HG02610 (cell line): ENCODE measurements at regions not wholly inside any gene's neighbourhood (a gene's known extent, or its start where the extent isn't known, plus 50 kb on each side); places are given as distances from the start of the nearest gene placed in this dataset.
"Not testable (repeated sequence)": the region's sequence is repeated elsewhere in the genome, so short reads cannot be mapped to it uniquely, and the experiment has no call there.

Source experiments
- ATAC-seq: cut with Tn5 transposase; IDR thresholded peaks from one replicate; pipeline ENCODE4 v1.9.1; 2021; ENCODE audit warnings: mild to moderate bottlenecking, moderate library complexity; ENCODE audit not compliant: unreplicated experiment

DNA sequence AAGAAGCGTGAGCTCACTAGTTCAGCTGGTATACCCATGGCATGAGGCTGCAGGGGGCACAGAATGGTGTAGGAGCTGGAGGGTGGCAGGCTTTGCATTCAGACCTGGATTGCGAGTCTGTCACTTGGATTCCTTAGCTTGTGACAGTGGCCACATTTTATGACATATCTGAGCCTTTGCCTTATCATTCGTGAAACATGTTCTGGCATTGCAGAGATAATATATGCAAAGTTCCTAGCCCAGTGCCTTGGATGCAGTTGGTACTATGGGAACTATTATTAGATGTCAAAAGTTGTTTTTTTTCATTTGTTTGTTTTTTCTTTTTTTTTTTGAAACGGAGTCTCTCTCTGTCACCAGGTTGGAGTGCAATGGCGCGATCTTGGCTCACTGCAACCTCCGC is 230.7 kb upstream of the PRDM1 start:
- ATAC-seq = no peak

- ATAC-seq = not testable (repeated sequence)
Measured at GRCh38 chr6:105853979-105854378, 232.2 kb upstream of the PRDM1 start.

GRCh38 chr6:105851606-105852005 is 234.5 kb upstream of the PRDM1 start:
- no peak for ATAC-seq

- ATAC-seq = no peak
Measured at GRCh38 chr6:105851113-105851580, 235.0 kb upstream of the PRDM1 start.

DNA sequence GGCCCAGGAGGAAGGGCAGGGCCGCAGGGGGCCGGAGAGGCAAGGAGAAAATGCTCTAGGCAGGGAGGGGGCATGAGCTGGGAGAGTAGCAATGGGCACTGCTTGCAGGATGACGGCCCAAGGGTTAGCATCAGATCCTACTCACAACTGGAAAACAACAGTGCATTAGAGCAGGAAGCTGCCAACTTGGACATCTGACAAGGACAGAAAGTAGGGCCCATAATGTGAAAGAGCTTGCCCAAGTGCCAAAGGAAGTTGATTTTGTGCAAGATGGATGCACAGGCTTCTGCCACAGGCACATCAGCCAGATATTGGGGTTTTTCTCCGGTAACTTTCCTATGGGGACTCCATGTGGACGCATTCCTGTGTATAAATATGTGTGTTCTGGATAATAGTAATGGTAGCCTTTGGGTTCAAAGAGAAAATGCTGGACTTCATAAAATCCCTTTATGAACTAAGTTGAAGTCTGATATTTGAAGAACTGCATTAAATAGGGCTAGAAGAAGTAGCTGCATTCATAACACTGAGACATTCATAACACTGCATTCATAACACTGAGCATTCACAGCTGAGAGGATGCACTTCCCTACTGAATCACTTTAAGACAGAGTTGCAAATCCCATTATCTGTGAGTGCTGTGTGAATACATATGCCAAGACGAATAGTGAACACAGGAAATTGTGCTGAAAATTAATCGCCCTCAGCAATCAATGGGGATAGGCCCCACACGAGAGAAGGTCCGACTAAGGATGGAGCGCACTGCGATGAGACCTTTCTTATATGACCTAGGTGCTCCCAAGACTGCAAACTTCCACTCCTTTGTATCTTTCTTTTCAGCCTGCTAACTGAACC is 235.6 kb upstream of the PRDM1 start:
- no peak for ATAC-seq

DNA sequence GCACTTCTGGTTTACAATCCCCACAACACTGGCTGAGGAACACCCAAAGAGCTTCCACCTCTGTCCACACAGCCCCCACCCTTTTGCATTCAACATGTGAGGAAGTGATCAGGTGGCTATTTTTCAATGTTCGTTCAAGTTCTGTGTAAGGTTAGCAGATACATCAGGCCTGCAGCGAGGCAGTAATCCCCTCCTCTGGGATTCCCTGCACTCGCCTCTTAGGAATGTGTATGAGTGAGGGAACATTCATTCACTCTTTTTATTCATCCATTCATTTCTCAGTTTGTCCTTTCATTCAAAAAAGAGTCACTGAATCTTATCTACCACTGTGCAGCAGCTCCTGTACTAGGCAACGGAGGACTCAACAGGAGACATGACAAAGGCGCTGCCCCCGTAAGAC is 236.4 kb upstream of the PRDM1 start:
- ATAC-seq = no peak

DNA sequence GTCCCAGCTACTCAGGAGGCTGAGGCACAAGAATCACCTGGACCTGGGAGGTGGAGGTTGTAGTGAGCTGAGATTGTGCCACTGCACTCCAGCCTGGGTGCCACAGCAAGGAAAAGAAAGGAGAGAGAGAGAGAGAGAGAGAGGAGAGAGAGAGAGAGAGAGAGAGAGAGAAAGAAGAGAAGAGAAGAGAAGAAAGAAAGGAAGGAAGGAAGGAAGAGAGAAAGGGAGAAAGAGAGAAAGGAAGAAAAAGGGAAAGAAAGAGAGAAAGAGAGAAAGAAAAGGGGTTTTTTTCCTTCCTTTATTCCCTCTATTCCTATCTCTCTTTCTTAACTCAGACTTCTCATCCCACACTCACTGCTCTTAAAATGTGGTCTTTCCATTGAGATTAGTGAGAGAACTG is 238.7 kb upstream of the PRDM1 start:
- no peak for ATAC-seq

DNA sequence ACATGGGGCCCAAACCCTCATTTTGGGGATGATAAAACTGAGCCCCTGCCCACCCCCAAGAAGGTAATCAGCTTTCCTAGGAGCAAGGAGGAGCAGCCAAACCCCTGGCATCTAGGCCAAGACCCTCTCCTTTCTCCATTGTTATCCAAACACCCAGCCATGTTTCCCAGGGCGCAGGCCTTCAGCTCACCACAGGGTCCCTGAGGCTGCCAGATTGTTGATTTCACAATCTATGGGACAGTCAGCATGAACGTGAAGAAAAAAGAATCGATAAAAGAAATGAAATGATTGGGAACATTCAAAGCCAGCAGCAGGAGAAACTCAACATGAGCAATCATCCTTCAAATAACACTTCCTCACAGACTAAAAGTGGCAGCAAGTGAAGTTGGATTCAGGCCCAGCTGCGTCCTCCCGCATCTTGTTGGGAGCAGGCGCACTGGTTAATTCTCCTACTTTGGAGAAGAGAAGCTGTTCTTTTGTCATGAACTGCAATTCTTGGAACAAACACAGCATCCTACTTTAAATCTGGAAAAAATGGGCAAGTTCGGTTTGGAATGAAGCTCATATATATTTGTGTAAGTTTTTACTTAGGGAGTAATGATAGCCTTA is 241.8 kb upstream of the PRDM1 start:
- ATAC-seq = no peak

GRCh38 chr6:105839266-105839665 is 246.9 kb upstream of the PRDM1 start:
- ATAC-seq = no peak

- no peak for ATAC-seq
Measured at GRCh38 chr6:105838171-105838570, 248.0 kb upstream of the PRDM1 start.

DNA sequence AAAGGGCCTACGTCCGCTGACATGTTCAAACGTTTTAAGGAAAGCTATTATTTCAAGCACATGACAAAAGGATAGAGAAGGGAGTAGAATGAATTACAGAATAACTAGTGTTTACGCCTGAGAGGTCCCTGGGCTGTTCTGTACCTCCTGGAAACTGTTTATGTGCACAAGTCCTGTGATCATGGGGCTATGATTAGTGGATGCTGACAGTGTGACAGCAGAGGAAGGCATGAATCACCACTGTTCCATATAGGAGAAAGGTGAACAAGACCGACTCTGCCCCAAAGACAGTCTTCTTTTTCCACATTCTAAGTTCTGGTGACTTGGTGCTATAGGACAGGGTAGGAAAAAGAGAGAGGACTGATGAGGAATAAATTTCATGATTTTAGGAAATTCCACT is 249.2 kb upstream of the PRDM1 start:
- no peak for ATAC-seq

DNA sequence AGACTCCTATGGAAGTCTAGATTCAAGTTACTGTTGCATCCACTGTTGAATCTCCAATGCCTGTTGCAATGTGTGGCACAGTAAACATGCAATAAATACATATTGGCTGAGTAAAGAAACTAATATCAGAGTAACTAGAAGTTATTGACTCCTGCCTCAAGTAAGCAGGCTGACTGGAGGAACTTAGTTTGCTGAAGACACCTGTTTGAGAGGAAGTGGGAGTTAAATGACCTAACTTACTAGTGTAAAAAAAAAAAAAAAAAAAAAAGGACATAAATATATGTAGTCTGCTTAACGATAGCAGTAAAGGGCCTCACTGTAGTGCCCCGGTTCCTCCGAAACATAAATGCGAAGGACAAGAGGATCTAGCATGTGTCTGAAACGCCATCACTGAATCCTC is 249.8 kb upstream of the PRDM1 start:
- no peak for ATAC-seq

- no peak for ATAC-seq
Measured at GRCh38 chr6:105835373-105835772, 250.8 kb upstream of the PRDM1 start.

DNA sequence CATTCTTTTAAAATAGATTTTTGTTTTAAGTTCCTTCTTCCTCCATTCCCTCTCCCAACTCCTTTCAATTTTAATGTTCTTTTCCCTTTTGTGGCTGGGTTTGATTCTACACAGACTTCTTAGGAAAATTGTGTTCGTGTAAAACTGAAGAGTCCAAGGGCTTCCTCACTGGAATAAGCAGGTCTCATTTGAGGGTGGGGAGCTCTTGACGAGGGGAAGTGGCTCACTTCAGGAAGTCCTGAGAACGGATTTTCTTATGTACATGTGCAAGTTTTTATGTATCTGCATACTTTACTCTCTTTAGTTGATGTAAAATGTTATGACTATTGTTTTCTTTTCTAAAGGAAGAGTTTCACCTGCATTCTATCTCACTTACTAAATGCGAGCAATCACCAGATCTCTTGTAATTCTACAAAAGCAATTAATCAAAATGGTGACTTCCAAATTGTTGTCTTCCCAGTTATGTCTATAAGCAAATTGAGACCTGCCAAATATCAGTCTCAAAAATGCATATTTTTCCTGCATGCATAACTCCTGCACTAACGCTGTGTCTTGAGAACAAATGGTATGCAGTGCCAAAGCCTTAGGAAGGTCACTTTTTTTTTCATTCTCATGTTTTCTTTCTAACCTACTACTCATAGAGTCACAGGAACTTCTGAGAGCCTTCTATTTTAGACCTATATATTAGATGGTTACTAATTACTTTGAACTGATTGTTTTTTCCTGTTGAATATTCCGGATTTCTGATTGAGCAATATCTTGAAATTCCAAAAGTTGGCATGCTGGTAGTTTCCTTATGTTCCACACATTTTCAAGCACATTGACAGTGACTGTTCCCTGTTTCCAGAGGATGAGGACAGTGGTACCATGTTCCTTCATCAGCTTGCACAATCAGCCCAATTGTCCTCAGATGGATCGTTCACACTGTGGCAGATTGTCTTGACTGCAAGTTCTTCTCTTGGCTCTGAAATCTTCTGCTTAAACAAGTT is 251.9 kb upstream of the PRDM1 start:
- no peak for ATAC-seq

DNA sequence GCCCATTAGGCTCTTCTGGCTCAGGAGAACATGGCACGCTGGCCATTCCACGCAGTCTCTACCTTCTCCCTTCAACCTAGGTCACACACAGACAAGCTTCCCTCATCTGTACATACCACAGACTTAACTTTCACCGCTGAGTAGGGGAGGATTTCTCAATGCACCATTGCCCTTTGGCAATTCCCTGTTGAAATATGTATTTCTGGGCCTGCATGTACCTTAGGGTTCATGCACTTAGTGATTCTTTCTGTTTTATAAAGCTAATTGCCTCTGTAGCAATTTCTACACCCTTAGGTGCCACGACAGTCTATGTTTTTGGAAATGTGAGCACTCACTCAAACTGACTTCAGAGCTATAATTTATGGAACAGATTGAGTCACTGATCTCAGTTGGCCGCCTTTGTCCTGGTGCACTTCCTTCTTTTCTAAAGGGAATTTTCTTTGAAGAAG is 253.8 kb upstream of the PRDM1 start:
- ATAC-seq = no peak

DNA sequence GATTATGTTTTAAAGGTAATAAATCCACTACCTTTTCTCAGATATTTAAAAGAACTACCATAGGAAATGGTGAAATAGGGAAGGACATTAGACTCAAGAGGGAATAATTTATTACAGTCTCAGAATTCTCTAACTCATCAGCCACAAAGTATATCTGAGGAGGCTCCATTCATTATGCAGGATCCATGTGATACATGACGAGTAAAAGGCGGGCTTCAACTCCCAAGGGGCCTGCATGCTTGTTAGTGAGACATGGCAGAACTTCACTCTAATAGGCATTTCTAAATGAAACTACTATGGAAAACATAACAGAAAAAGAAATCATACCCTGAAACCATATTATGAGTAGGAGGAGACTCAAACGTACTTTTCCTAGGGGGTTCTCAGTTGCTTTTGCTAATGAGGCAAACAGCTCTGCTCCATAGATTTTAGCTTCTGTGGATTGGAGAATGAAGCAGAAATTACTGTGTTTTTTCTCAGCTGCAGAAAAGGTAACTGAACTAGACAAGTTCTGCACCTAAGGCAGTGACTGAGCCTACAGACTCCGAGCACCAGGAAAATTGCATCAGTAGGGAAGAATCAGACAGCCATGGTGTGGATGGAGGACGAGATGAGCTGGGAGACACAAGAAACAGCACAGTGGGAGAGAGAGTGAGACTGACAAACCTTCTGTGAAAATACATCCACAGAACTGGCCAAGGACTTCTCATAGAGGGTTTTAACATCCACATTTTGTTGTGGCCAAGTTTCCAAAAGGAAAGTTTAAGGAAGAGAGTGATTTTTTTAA is 254.6 kb upstream of the PRDM1 start:
- ATAC-seq = no peak

GRCh38 chr6:105825210-105825609 is 260.9 kb upstream of the PRDM1 start:
- no peak for ATAC-seq

DNA sequence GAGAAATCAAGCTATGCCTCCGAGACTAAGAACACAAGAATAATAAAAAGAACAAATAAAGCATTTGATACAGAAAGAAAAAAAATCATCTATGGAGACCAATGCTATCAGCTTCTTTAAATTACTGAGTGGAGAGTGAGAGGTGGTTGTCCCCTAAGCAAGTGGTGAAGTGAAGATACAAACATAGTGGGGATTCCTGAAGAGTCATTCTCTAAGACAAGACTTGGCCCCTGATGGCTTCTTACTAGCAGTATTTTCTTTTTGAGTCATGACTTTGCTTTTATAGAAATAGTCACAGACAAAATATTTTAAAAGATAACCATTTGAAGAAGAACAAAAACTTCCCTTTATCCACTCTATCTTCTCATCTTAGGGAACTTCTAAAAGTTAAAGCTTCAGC is 261.4 kb upstream of the PRDM1 start:
- ATAC-seq = peak; percentile 72

DNA sequence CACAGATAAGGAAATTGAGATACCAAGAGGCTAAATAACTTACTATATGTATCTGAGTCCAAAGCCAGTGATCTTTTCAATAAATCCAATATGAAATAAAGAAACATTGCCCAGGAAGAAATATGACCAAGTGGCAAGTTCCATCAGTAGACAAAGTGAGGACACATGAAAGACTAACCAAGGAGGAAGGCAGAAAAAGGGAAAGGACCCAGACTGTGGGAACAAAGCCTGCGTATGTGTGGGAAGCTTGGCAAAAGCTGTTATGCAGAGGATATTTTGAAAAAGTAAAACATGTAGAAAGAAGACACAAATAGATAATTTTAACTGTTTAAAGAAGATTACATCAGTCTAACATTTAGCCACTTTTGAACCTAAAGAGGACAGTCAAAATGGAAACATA is 264.4 kb upstream of the PRDM1 start:
- no peak for ATAC-seq

DNA sequence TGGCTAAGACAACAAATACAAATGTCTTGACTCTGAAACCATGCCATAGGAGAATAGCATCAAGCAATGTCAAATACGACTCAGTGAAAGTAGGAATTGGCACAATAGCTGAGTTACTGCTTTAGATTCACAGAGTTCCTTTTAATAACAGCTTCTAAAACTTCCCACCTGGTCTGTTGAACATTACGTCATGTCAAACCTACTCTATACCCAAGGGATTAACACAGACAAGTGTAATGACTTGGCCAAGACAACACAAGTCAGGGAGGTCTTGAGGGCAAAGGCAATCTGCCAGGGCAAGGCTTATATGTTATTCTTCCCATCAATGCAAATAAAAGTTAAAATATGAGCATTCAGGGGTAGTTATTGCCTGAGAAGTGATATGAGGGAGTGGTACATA is 265.1 kb upstream of the PRDM1 start:
- ATAC-seq = no peak
